ENCODE measurements at regions not wholly inside any gene's neighbourhood (a gene's known extent, or its start where the extent isn't known, plus 50 kb on each side); places are given as distances from the start of the nearest gene placed in this dataset.

DNA sequence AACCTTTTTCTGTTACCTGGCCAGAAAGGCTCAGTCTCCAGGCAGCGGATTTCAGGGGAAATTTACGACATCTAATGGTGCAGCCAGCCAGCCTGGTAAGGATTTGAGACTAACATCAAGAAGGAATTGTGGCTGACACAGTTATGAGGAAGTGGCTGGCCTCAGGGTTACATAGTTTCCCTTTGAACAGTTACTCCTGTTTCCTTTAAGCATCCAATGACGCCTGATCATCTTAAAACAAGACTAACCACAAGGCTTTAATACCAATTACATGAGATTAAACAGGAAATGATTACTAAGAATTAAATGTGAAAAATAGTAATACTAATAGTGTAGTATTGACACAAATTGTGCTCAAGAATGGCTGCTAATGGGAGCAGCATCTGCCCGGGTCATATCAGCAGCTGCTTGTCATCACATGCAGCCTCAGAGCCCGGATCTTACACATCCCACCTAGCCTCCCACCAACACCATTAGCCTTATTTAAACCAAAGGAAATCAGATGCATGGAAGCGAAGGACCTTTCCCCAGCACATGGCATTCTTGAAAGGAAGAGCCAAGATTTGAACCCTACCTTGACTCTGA is 431.8 kb downstream of the PMP22 start:
- DNase-seq (ENCODE audit: low spot score in 2 of 2): no peak
- no peak overlapping the region for H3K4me3 ChIP-seq (ENCODE audit: low read depth, poor library complexity, severe bottlenecking)
- intact Hi-C loops (cut with DNase I; ENCODE audit: low total_unique reads): no loop called here
- WGBS, 2 donors: 32 to 34% methylated on average over 6 of the region's 6 CpGs
- TF ChIP-seq, protein P1, sequence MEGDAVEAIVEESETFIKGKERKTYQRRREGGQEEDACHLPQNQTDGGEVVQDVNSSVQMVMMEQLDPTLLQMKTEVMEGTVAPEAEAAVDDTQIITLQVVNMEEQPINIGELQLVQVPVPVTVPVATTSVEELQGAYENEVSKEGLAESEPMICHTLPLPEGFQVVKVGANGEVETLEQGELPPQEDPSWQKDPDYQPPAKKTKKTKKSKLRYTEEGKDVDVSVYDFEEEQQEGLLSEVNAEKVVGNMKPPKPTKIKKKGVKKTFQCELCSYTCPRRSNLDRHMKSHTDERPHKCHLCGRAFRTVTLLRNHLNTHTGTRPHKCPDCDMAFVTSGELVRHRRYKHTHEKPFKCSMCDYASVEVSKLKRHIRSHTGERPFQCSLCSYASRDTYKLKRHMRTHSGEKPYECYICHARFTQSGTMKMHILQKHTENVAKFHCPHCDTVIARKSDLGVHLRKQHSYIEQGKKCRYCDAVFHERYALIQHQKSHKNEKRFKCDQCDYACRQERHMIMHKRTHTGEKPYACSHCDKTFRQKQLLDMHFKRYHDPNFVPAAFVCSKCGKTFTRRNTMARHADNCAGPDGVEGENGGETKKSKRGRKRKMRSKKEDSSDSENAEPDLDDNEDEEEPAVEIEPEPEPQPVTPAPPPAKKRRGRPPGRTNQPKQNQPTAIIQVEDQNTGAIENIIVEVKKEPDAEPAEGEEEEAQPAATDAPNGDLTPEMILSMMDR (IDR thresholded peaks at IDR 0.05): no peak
- no peak for TF ChIP-seq POLR2A (IDR thresholded peaks at IDR 0.05)

DNA sequence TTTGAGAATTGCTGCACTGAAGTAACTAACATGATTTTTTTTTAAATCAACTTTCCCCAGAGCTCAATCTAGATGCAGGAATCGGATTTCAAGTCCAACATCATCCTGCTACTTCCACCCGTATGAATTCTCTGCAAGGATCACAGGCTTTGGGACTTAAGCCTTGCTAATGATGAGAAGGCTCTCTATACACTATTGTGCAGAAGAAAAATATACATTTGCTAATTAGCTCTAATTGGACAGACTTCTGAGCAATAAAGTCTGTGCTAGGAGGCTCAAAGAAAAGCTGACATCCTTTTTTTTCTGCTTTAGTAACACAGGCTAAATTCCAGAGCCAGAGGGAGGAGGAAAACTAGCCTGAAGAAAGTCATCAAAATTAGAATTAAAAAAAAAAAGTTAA is 433.6 kb downstream of the PMP22 start:
- no peak for TF ChIP-seq POLR2A (IDR thresholded peaks at IDR 0.05)
- WGBS, 2 donors: 29 to 38% methylated on average over 2 of the region's 2 CpGs
- intact Hi-C loops (cut with DNase I; ENCODE audit: low total_unique reads): no loop called here
- no peak overlapping the region for H3K4me3 ChIP-seq (ENCODE audit: low read depth, poor library complexity, severe bottlenecking)
- DNase-seq (ENCODE audit: low spot score in 2 of 2): no peak

DNA sequence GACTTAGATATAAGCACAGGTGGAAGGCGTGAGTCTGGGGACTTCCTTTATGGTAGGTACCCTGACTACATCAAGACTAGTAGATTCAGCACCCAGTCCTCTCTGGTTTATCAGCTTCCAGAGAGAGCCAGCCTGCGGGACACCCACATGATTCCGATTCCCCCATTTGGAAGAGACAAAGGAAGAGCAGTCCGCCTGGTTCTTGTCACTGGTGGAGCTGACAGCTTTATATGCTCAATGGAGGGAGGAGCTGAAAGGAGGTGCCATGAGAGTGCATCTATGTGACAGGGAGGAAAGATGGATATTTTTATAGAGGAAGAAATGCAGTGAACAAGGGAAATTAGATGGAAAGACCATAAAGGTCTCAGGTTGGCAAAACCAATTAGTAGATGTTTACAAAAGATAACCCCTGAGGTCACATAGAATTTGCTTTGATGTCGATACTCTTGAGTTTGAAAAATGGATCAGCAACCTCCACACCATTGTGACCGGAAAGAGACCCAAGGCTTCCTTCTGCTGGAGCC is 437.7 kb downstream of the PMP22 start:
- intact Hi-C loops (cut with DNase I; ENCODE audit: low total_unique reads): no loop called here
- TF ChIP-seq POLR2A (IDR thresholded peaks at IDR 0.05): no peak
- TF ChIP-seq, protein P1 (IDR thresholded peaks at IDR 0.05): no peak
- H3K4me3 ChIP-seq (ENCODE audit: low read depth, poor library complexity, severe bottlenecking): no peak overlapping the region
- DNase-seq (ENCODE audit: low spot score in 2 of 2): no peak
- 64 to 72% methylated on average over 6 of the region's 6 CpGs for WGBS, 2 donors

DNA sequence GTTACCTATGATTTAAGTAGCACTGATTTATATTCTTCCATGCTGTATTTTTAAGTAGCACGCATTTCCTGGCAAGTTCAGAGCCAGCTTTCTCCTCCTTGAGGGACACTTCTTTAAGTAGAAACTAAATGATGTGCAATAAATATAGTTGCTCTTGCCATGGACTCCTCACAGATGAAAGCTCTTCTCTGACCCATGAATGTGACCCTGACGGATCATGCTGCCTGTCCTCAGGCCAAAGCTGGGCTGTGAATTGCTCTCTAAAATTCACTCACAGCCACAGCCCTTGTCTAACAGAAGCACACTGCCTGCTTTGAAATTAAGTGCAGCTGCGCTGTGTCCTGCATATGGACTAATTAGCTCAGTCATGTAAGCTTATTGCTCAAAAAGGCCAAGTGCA is 438.8 kb downstream of the PMP22 start:
- intact Hi-C loops (cut with DNase I; ENCODE audit: low total_unique reads): no loop called here
- no peak overlapping the region for H3K4me3 ChIP-seq (ENCODE audit: low read depth, poor library complexity, severe bottlenecking)
- no peak for TF ChIP-seq POLR2A (IDR thresholded peaks at IDR 0.05)
- TF ChIP-seq, protein P1 (IDR thresholded peaks at IDR 0.05): no peak
- DNase-seq (ENCODE audit: low spot score in 2 of 2): no peak
- WGBS, 2 donors: 70 to 75% methylated on average over 3 of the region's 3 CpGs

DNA sequence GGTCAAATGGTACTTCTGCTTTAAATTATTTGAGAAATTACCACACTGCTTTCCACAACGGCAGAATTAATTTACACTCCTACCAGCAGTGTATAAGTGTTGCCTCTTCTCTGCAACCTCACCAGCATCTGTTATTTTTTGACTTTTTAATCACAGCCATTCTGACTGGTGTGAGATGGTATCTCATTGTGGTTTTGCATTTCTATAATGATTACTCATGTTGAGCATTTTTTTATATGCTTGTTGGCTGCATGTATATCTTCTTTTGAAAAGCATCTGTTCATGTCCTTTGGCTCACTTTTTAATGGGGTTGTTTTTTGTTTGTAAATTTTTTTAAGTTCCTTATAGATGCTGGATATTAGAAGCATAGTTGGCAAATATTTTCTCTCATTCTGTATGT is 446.7 kb downstream of the PMP22 start:
- WGBS, 2 donors: 88 to 90% methylated on average over 1 of the region's 1 CpG
- DNase-seq (ENCODE audit: low spot score in 2 of 2): no peak

DNA sequence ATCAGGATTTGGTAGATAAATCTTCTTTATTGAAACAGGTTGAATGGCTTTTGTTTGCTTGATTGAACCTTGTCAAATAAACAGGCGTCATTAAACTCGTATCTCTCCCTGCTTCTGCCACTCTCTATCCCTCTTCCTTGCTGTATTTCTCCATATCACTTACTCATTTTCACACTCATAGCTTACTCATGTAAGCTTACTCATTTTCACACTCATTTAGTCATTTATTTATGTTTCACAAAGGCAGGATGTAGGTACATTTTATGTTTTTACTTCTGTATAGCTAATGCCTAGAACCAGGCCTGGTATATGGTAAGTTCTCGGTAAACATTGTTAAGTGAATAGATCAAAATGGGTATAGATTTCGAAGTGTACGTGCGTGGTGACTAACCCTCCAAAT is 450.0 kb downstream of the PMP22 start:
- 92 to 95% methylated on average over 6 of the region's 6 CpGs for WGBS, 2 donors
- TF ChIP-seq, protein P1 (IDR thresholded peaks at IDR 0.05): no peak
- TF ChIP-seq POLR2A (IDR thresholded peaks at IDR 0.05): no peak
- DNase-seq (ENCODE audit: low spot score in 2 of 2): no peak
- intact Hi-C loops (cut with DNase I; ENCODE audit: low total_unique reads): no loop called here
- no peak overlapping the region for H3K4me3 ChIP-seq (ENCODE audit: low read depth, poor library complexity, severe bottlenecking)

More for the DNA sequence above, 446.7 kb downstream of the PMP22 start:
- intact Hi-C loops (cut with DNase I; ENCODE audit: low total_unique reads): no loop called here
- no peak overlapping the region for H3K4me3 ChIP-seq (ENCODE audit: low read depth, poor library complexity, severe bottlenecking)
- TF ChIP-seq POLR2A (IDR thresholded peaks at IDR 0.05): no peak
- TF ChIP-seq, protein P1 (IDR thresholded peaks at IDR 0.05): no peak
